ENCODE measurements at regions not wholly inside any gene's neighbourhood (a gene's known extent, or its start where the extent isn't known, plus 50 kb on each side); places are given as distances from the start of the nearest gene placed in this dataset.
A peak's percentile ranks its signal among the peaks of the same experiment; 100 is the strongest.

- no peak for DNase-seq (ENCODE audit: low read depth in 1 of 2, low spot score in 1 of 2)
- TF ChIP-seq REST (IDR thresholded peaks at IDR 0.05; ENCODE audit: insufficient replicate concordance, low read depth) (no peak), POLR2AphosphoS5 (IDR thresholded peaks at IDR 0.05; ENCODE audit: low read depth) (no peak), CTCF (IDR thresholded peaks at IDR 0.05; ENCODE audit: insufficient read depth, low read length) (no peak), SPI1 (IDR thresholded peaks at IDR 0.05; ENCODE audit: borderline replicate concordance, low read depth) (no peak), GABPA (IDR thresholded peaks at IDR 0.05; ENCODE audit: low read depth) (no peak)
- Histone ChIP-seq H3K27me3 (ENCODE audit: insufficient read depth, poor library complexity, severe bottlenecking) (no peaks in the 10 kb centered on the region), H3K4me3 (replicated peaks; ENCODE audit: insufficient read depth, low read length) (no peak overlapping the region), H3K27ac (replicated peaks) (no peak overlapping the region)
Observed at GRCh38 chr3:130835483-130835882, 58.4 kb upstream of the ATP2C1 start.

- Histone ChIP-seq H3K27ac (replicated peaks) (peak overlapping the region; percentile 52), H3K27me3 (ENCODE audit: insufficient read depth, poor library complexity, severe bottlenecking) (no peaks in the 10 kb centered on the region), H3K4me3 (replicated peaks; ENCODE audit: insufficient read depth, low read length) (no peak overlapping the region)
- no peak for DNase-seq (ENCODE audit: low read depth in 1 of 2, low spot score in 1 of 2)
- TF ChIP-seq POLR2AphosphoS5 (IDR thresholded peaks at IDR 0.05; ENCODE audit: low read depth) (no peak), CTCF (IDR thresholded peaks at IDR 0.05; ENCODE audit: insufficient read depth, low read length) (no peak), SPI1 (IDR thresholded peaks at IDR 0.05; ENCODE audit: borderline replicate concordance, low read depth) (peak; percentile 71), REST (IDR thresholded peaks at IDR 0.05; ENCODE audit: insufficient replicate concordance, low read depth) (no peak), GABPA (IDR thresholded peaks at IDR 0.05; ENCODE audit: low read depth) (no peak)
Observed at GRCh38 chr3:130838898-130839600, 54.8 kb upstream of the ATP2C1 start.

- no peaks in the 10 kb centered on the region for H3K27me3 ChIP-seq (ENCODE audit: insufficient read depth, poor library complexity, severe bottlenecking)
- no peak overlapping the region for H3K4me3 ChIP-seq (replicated peaks; ENCODE audit: insufficient read depth, low read length)
- H3K27ac ChIP-seq (replicated peaks): peak overlapping the region; percentile 52
- TF ChIP-seq SPI1 (IDR thresholded peaks at IDR 0.05; ENCODE audit: borderline replicate concordance, low read depth): no peak
- TF ChIP-seq CTCF (IDR thresholded peaks at IDR 0.05; ENCODE audit: insufficient read depth, low read length): no peak
- TF ChIP-seq REST (IDR thresholded peaks at IDR 0.05; ENCODE audit: insufficient replicate concordance, low read depth): no peak
- no peak for TF ChIP-seq POLR2AphosphoS5 (IDR thresholded peaks at IDR 0.05; ENCODE audit: low read depth)
- TF ChIP-seq GABPA (IDR thresholded peaks at IDR 0.05; ENCODE audit: low read depth): no peak
- peak in 1 of 2 experiments; percentile 62 for DNase-seq (ENCODE audit: low read depth in 1 of 2, low spot score in 1 of 2)
Observed at GRCh38 chr3:130839813-130840212, 54.1 kb upstream of the ATP2C1 start.

Data from HL-60 (cell line).